Muscle of back (tissue), 3 donors: ENCODE measurements at regions not wholly inside any gene's neighbourhood (a gene's known extent, or its start where the extent isn't known, plus 50 kb on each side); places are given as distances from the start of the nearest gene placed in this dataset.

ENCODE experiments used
- DNase-seq, 3 donors: peaks; one replicate each; pipeline versions ENCODE4 v3.0.0 to v3.0.0-alpha.2; 2013

DNA sequence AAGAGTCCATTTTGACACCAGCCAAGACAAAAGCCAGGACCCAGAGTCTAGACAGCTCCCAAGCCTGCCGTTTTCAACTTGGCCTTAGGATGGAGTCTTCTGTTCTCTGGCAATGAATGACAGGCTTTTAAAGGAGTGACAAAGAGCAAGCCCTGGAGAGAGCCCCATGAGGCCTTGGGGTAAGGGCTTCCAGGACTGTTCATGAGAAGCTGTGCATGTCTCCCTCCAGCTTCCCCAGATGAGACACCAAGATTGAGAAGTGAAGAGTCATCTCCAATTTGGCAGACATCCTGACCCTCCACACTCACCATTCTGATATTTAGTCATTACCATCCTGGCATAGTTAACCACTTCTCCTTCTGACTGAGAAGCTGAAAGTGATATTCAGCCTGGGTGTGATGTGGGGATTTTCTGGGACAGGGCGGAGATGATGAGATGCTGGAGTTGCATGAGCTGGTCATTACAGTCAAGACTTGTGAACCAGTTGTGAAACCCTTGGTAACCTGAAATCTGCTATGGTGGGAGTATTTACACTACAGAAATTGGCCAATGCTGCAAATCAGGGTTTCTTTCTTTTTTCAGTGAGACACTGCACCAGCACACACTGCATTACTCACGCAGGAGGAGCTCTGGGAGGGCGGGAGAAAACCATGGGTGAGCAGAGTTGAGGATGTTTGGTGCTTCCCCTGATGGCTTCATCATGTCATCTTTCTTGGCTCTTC, 77.8 kb downstream of the VCPKMT start:
- peak in 1 of 3 donors; percentile 97 for DNase-seq

DNA sequence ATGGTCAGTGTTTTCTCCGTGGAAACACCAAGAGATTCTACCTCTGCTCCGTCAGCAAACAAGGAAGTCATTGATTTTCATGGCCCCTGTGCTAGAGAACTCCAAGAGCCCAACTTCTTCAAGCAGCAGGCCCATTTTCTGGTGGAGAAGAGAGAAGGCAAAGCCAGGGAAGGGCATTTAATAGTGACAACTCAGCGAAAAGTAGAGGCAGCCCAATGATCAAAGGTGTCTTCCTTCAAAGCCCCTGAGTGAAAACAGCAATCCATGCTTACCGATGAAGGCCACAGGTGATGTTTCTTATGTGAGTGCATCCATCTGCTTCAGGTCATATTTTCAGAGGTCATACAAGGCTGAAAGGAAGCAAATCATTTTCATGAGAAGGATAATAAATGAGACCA, 77.3 kb downstream of the VCPKMT start:
- no peak for DNase-seq

DNA sequence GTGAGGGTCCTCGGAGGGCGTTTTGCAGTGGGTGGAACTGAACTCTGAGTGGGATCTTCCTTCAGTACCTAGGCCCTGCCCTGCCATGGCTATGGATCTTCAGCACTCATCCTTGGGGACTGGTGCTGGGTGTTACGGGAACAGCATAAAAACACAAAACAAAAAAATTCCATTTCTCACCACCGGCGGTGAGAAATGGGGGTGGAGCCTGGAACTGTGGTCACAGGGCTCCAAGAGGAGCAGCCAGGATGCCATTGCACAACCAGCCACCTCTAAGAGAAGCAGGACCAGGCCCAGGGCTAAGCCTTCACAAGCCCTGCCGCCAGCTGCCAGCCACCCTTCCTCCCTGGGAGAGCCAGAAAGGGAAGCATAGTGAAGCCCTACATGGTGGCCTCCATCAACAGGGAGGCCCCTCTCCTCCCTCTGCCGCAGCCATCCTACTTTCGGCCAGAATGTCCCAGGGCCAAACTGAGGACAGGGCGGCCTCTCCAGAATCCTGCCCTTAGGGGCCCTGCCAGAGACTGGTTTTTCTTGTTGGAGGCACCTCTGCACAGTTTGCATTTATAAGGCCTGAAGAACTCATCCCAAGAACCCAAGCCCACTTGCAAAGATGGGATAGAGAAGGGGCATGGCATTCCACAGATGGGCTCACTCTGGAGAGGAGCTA, 76.5 kb downstream of the VCPKMT start:
- DNase-seq, result no peak

DNA sequence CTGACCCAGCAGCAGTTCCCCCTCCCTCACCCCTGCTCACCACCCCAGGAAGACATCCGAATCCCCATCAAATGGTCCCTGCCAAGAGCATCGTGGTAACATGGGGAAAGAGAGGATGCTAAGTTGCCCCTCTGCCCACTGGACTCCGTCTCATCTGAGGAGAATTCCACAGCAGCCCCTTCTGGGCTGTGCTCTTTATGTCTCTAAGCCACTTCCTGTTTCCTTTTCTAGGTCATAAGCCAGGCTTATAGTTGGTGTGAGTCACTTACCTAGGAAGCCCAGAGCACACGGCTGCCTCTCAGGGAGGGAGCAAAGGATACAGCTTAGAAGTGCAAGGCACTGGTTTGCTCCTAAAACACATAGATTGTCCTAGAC, 76.0 kb downstream of the VCPKMT start:
- peak in 1 of 3 donors; percentile 58 for DNase-seq

DNA sequence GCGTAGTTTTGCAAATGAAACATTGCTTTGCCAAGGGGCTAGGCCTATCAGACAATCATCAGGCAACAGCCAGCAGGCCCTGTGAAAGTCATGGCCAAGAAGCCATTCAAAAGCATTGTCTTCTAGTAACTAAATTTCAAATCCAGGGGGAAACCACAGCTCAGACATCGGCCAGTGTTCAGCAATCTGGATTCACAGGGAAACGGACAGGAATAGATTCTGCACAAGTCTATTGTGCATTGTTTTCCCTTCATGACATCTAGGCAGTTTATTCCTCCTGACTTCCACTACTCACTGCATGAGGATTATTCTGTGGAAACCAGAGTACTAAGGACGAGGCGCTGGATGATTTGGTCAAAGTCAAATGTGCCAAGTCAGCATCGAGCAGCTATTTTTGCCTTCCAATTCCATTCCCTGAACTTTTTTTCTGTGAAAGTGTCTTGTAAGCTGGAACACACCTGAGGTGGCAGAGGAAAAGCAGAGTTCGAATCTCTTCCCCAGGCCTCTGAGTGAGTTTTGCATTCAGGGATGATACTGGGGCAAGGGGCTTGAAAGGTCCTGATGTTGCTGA, 75.4 kb downstream of the VCPKMT start:
- DNase-seq, result no peak

DNA sequence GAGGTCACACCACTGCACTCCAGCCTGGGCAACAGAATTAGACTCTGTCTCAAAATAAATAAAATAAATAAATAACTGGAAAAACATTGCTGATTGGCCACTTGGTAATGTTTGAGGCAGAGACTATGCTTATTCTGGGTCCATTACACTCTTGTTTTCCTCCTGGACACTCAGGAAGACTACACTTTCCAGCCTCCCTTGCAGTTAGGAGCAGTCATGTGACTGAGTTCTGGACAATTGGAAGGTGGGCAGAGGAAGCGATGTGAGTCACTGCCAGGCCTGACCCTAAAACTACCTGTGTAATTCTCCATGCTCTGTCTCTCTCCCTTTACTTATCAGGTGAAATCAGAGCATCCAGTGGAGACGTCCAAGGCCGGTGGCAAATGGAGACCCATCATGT, 74.4 kb downstream of the VCPKMT start:
- DNase-seq, result no peak

DNA sequence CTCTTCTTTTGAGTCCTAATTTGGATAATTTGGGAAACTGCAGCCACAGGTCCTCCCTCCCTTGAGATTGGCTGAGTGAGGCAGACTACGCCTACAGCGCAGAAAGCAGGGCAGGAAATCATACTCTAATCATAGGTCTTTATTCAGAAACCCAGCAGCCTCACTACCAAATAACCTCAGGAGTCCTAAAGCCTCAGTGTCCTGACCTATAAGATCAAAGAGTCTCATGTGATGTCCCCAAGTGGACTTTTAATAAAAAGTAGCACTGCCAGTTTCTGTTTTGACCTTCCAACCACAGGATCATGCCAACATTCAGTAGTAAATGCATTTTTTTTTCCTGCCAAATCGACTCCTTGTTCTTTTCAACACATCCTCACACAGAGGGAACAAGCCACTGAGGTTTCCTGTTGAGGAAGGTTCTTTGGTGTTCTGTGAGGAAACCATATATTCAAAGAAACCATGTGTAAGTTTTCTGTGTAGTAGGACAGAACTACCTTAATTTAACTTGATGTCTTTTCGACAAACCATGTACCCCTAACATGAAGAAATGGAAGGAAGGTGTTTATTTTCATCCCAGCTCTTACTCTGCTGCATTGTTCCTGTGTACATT, 72.2 kb downstream of the VCPKMT start:
- DNase-seq, result no peak

DNA sequence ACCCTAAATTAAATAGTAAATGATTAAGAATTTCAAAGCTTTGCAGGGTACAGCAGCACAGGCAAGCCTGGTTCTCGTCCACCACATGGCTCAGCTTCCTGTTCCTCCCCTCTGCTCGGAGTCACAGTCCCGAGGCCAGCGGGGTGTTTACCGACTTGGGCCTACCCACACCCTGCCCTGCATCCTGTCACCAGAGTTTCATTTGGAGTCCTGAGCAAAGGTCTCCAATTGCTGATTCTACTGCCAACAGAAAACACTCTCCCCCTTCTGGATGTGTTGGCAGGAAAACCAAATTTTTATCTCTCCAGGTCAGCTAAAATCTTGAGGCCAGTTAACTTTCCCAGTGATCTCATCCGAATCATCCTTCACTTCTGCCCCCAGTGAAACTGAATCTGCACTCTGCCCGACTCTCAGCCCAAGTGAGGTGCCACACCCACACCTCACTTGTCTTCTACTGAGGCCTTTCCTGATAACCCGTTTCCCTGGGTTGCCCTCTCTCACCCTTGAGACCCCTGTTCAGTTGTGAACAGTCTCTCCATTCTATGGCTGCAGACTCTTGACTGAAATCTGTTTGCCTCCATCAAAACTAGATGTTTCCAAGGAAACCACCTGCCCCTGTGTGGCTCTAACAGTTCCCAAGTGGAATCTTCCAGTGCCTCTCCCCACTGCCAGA, 71.2 kb downstream of the VCPKMT start:
- peak; percentile 53 to 80 (median 74) for DNase-seq

DNA sequence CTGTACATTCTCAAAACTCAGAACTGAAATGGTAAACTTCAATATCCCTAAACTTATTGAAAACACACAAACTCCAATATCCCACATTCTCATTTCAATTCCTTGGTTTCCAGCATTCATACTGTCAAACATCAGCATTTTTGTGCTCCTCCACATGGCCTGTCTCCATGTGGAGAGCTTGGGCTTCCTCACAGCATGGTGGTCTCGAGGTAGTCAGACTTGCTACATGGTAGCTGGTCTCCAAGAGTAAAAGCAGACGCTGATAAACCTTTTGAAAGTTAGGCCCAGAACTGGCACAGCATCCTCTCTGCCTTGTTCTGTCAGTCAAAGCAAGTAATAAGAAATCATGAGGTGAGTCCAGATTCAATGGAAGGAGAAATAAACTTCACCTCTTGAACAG, 70.5 kb downstream of the VCPKMT start:
- no peak for DNase-seq

DNA sequence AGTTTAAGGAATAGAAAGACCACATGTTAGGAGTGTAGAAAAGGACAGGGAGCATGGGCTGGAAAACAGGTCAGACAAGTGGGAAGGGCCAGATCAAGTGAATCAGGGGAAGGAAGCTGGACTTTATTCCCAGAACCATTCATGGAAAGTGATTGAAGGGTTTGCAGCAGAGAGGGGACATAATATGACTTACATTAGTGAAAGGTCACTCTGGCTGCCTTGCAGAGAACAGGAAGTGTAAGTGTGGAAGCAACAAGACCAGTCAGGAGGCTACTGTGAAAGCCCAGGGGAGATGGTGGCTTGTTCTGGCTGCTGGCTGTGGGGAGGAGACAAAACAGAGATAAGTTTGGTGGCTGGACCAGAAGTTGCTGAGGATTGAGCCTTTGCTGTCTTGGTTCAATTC, 69.1 kb downstream of the VCPKMT start:
- DNase-seq, result peak; percentile 67 to 91 (median 82)

DNA sequence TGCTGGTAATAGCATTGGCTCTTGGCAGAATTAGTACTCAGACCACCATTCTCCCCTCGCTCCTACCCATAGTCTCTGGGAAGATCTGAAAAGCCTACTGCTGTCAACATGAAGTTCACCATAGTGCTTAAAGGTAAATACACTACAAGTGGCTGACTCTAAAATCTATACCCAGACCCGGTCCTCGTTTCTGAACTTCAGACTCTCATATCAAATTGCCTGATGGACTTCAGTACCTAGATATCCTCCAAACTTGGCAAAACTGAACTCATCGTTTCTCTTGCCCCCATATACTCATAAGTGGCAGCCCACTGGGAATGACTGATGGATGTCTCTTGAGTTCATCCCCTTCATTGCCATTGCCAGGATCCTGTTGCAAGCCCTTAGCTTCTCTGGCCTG, 67.3 kb downstream of the VCPKMT start:
- no peak for DNase-seq

DNA sequence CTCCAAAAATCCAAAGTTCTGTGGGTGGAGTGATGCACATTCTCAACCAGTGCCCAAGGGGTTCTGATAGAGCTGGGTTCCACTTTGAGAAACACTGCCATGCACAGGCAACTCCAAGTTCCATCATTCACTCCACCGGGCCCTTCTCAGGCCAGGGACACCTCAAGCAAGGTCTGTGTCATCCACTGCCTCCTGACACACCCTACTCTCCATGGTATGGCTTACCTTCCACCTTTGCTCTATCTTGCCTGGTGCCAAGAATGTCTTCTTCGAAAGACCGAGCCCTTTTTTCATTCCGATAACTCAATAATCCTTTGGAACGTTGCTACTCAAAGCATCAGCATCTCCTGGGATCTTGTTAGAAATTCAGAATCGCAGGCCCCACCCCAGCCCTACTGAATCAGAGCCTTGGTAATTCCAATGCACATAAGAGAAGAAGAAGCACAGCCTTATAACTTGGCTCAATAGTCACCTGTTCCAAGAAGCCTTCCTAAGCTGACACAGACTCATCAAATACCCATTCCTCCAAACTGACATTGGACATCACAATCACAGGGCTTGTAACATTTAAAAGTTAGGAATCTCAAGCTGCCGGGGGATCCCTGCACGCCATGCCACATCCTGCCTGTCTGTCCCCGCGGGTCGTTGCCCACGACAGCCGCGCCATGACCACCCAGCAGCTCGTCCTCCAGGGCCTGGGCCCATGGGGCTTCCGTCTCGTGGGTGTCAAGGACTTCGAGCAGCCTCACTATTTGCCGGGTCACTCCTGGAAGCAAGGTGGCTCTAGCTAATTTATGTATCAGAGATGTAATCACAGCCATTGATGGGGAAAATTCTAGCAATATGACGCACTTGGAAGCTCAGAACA, 66.4 kb downstream of the VCPKMT start:
- no peak for DNase-seq

DNA sequence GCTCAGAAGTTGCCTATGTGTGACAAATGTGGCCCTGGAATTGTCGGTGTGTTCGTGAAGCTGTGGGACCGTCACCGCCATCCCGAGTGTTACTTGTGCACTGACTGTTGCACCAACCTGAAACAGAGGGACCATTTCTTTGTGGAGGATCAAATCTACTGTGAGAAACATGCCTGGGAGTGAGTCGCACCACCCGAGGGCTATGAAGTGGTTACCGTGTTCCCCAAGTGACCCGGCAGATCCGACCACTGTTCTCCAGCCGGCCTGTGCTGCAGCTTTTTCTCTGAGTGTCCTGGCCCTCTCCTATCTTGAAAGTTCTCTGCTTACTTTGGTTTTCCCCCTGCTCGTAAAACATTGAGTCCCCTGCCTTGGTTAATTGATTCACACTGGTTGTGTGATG, 65.3 kb downstream of the VCPKMT start:
- DNase-seq, result no peak

DNA sequence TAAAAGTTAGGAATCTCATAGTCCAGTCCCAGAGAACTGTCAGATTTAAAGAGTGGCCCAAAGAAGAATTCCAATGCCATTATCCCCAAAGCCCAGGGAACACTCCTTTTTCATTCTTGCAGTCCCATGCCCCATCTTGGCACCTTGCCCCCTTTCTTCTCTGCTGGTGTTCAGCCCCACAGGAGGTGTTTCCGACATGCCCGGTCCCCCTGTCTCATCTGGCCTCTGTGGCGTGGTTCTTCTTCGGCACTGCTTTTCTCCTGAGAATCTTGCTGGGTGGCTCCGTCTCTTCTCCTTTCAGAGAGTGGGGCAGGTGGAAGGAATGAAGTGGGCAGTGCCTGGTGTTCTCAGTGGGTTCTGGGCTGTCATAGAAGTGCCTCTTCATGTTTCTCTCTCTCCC, 64.7 kb downstream of the VCPKMT start:
- no peak for DNase-seq

DNA sequence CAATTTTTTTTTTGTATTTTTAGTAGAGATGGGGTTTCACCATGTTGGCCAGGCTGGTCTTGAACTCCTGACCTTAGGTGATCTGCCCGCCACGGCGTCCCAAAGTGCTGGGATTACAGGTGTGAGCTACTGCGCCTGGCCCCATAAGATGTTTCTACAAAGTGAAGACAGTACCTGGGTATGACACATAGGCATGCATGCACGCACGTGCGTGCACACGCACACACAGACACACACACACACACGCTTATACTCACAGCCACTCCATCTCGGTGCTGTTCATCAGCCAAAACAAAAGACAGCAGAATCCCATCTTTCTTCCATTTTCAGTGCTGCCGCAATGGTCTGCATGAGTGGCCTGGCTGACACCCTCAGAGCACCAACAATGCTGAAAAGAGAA, 63.9 kb downstream of the VCPKMT start:
- DNase-seq, result no peak

DNA sequence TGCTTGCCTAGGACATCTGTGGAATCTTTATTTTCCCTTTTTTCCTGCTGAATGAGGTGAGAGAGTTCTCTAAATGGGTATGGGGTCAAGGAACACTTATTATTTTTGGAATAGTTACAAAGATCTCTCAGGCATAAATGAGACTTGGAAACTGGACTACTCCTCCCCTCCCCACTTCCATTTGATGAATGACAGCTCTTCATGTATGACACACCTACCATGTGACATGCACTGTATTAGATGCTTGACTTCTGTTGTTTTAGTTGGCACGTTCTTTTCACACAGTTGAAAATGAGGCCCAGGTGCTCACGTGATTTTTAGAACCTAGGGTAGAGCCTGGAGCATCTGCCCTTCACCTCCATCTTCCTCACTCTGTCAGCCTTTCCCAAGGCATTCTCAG, 62.4 kb downstream of the VCPKMT start:
- no peak for DNase-seq

DNA sequence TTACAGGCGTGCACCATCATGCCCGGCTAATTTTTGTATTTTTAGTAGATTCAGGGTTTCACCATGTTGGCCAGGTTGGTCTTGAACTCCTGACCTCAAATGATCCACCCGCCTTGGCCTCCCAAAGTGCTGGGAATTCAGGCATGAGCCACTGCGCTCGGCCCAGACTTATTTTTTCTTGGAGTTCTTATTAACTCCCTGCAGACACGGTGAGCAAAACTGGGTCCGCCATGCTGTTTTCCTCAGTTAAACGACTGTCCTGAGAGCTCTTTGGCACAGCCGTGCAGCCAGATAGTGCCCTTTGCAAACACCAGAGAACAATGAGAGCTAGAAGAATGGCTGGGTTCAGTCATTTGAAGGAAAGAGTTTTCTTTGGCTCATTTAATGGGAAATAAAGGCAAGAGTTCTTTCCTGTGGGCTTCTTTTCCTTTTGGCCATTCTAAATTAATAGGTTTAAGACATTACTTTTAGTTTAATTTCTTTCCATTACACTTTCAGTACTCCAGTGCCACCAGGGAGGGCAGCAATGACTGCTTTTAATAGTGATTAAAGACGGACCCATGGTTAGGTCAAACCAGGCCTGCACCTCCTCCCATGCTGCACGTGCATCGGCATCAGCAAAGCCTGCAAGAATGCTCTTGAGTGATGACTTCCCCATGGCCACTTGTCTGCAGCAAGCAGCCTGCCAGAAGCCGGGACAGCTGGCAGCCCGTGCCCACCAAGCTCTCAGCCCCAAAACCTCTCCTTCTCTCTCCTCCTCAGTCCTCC, 60.7 kb downstream of the VCPKMT start:
- peak in 1 of 3 donors; percentile 30 for DNase-seq

DNA sequence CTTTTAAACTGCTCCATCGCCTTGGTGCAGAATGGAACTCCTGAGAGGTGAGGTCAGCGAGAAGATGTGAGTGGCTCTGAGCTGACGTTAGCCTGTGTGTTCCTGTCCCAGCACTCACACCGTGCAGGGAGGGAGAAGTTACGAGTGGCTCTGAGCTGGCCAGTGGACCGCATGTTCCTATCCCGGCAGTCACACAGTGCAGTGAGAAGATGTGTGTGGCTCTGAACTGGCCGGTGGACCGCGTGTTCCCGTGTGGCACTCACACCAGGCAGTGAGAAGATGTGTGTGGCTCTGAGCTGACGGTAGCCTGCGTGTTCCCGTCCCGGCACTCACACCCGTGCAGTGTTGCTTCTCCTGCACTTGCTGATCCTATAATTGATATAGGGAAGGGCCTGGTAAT, 59.9 kb downstream of the VCPKMT start:
- peak in 1 of 3 donors; percentile 16 for DNase-seq

DNA sequence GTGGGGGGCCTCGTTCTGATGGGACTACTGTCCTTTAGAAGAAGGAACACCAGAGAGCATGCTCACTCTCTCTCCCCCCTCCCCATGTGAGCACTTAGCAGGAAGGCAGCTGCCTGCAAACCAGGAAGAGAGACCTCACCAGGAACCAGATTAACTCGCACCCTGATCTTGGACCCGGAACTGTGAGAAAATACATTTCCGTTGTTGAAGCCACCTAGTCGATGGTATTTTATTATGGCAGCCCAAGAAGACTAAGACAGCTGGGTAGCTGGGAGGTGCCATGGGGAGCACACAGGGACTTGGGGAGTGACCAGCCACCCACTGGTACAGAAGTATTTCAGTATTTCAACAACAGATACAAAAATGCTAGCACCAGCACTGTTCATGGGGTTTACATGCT, 59.0 kb downstream of the VCPKMT start:
- no peak for DNase-seq

DNA sequence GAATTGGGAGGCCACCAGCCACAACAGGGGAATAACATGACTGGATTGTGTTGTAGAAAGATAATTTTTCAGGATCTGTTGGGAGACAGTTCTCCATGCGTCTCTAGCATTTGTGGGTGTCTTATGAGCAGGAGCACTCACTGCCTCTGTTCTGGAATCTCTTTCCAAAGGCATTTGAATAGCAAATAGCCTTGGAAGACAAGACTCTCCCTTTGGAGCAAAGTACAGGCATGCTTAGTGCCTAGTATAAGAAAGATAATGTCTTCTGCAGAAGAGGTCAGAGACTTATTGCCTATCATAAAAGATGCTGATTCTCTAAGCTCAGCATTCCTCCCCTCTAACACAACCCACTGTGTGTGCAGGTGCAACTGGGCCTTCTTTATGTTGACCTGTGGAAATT, 58.3 kb downstream of the VCPKMT start:
- no peak for DNase-seq
